ENCODE measurements at regions not wholly inside any gene's neighbourhood (a gene's known extent, or its start where the extent isn't known, plus 50 kb on each side); places are given as distances from the start of the nearest gene placed in this dataset.

- ATAC-seq: no peak
- Mint-ChIP-seq H3K4me1 (no peaks in the 10 kb centered on the region), H3K27ac (no peak overlapping the region), H3K27me3 (peaks cover 8% of the 10 kb centered on the region), H3K4me3 (no peak overlapping the region), H3K9me3 (ENCODE audit: low read depth) (no peaks in the 10 kb centered on the region), H3K36me3 (ENCODE audit: low read depth) (no peaks in the 10 kb centered on the region)
- intact Hi-C loops (cut with DNase I, micrococcal nuclease): no loop called here
- POLR2A ChIA-PET: no interaction called here
- CTCF ChIA-PET: interaction anchor here (1.0 to 1.4 kb wide), 2 partner anchors 8 to 116 kb away, joined by 3 to 9 read pairs; no protein-coding TSS in a partner anchor
- no peak for DNase-seq
These were observed 556.5 kb upstream of the SLC35B3 start for GRCh38 chr6:8991844-8992243.

- Mint-ChIP-seq H3K36me3 (ENCODE audit: low read depth) (no peaks in the 10 kb centered on the region), H3K4me3 (no peak overlapping the region), H3K9me3 (ENCODE audit: low read depth) (no peaks in the 10 kb centered on the region), H3K27me3 (peaks cover 7% of the 10 kb centered on the region), H3K4me1 (no peaks in the 10 kb centered on the region), H3K27ac (no peak overlapping the region)
- ChIA-PET POLR2A (no interaction called here), CTCF (no interaction called here)
- no peak for ATAC-seq
- intact Hi-C loops (cut with DNase I, micrococcal nuclease): no loop called here
- DNase-seq: no peak
These were observed 554.7 kb upstream of the SLC35B3 start for GRCh38 chr6:8990075-8990474.

- Mint-ChIP-seq H3K4me1 (no peaks in the 10 kb centered on the region), H3K36me3 (ENCODE audit: low read depth) (no peaks in the 10 kb centered on the region), H3K27ac (no peak overlapping the region), H3K4me3 (no peak overlapping the region), H3K27me3 (peaks cover 23% of the 10 kb centered on the region), H3K9me3 (ENCODE audit: low read depth) (no peaks in the 10 kb centered on the region)
- peak; percentile 77 for DNase-seq
- CTCF ChIA-PET: interaction anchor here (0.6 to 1.9 kb wide), 12 partner anchors 9 to 1482 kb away, joined by 3 to 9 read pairs (median 3); no protein-coding TSS in a partner anchor
- intact Hi-C loops (cut with DNase I, micrococcal nuclease): loop anchor here (1.0 to 5.0 kb wide), 4 partner anchors 430 to 1454 kb away; no protein-coding TSS in a partner anchor
- POLR2A ChIA-PET: no interaction called here
- peak; percentile 75 for ATAC-seq
These were observed 547.9 kb upstream of the SLC35B3 start for GRCh38 chr6:8983202-8983688.

GRCh38 chr6:8982668-8983067 lies 547.3 kb upstream of the SLC35B3 start:
- no peaks in the 10 kb centered on the region for H3K9me3 Mint-ChIP-seq (ENCODE audit: low read depth)
- intact Hi-C loops (cut with DNase I, micrococcal nuclease): loop anchor here (1.0 to 5.0 kb wide), 4 partner anchors 431 to 1455 kb away; no protein-coding TSS in a partner anchor

DNA sequence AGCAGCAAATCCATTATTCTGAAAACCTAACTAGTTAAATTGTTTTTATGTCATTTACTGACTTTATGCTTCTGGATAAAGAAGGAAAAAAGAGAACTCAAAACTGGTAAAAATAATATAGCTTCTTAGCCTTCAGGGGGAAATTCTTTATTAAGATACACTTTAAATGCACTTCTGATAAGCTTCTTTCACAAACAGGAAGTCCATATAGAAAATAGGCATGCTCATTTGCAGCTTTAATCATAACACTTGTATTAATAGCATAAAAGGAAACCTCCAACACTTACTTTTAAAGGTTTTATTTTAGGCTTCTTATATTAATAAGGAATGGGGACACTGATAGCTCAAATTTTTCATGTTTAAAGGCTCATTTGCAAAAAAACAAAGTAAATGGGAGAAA lies 538.0 kb upstream of the SLC35B3 start:
- Mint-ChIP-seq H3K27ac (no peak overlapping the region), H3K9me3 (ENCODE audit: low read depth) (peaks cover 2% of the 10 kb centered on the region), H3K4me1 (no peaks in the 10 kb centered on the region), H3K4me3 (no peak overlapping the region), H3K36me3 (ENCODE audit: low read depth) (no peaks in the 10 kb centered on the region), H3K27me3 (peaks cover 11% of the 10 kb centered on the region)
- intact Hi-C loops (cut with DNase I, micrococcal nuclease): no loop called here
- ChIA-PET POLR2A (no interaction called here), CTCF (interaction anchor here (0.6 to 1.4 kb wide), 2 partner anchors 8 to 664 kb away, joined by 3 to 4 read pairs; no protein-coding TSS in a partner anchor)
- DNase-seq (no peak), ATAC-seq (no peak)

More at GRCh38 chr6:8982668-8983067, 547.3 kb upstream of the SLC35B3 start:
- POLR2A ChIA-PET: no interaction called here
- Mint-ChIP-seq H3K27me3 (peaks cover 26% of the 10 kb centered on the region), H3K4me3 (no peak overlapping the region), H3K36me3 (ENCODE audit: low read depth) (no peaks in the 10 kb centered on the region), H3K27ac (no peak overlapping the region), H3K4me1 (no peaks in the 10 kb centered on the region)
- CTCF ChIA-PET: interaction anchor here (0.6 to 1.9 kb wide), 12 partner anchors 10 to 1501 kb away, joined by 3 to 9 read pairs (median 3); no protein-coding TSS in a partner anchor
- no peak for ATAC-seq
- no peak for DNase-seq

- no peak for ATAC-seq
- H3K36me3 Mint-ChIP-seq (ENCODE audit: low read depth): no peaks in the 10 kb centered on the region
- intact Hi-C loops (cut with DNase I, micrococcal nuclease): no loop called here
- no peak overlapping the region for H3K27ac Mint-ChIP-seq
- H3K4me1 Mint-ChIP-seq: no peaks in the 10 kb centered on the region
- CTCF ChIA-PET: interaction anchor here (1.3 kb wide), 1 partner anchor 14 kb away, joined by 3 read pairs; no protein-coding TSS in a partner anchor
- H3K27me3 Mint-ChIP-seq: peaks cover 8% of the 10 kb centered on the region
- DNase-seq: no peak
- no peak overlapping the region for H3K4me3 Mint-ChIP-seq
- peaks cover 3% of the 10 kb centered on the region for H3K9me3 Mint-ChIP-seq (ENCODE audit: low read depth)
- POLR2A ChIA-PET: no interaction called here
These were observed 534.4 kb upstream of the SLC35B3 start for GRCh38 chr6:8969747-8970146.

DNA sequence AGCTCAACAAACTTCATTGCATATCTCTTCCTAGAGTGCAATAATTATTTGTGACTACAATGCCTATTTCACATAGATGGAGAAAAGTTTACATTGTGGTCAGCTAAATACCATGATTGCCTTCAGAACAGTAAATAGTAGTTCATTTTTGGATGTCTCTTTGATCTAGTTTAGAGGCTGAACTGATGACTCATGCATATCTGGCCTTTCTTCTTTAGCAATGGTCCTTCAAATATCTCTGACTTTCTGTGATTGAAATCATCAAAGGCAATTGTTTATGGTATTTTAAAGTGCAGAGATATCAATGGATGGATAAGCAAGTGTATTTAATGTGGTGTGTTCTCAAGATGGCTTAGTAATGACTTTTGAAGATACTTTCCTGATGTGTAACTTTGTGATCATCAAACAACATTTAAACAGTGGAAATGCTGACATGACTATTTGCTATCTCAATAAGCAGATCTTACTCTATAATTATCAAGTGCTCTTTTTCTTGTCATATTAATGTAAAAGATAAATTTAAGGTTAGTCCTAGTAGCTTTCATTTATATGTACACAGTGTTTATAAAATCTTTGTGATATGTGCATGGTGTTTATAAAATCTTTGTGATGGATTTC lies 523.7 kb upstream of the SLC35B3 start:
- Mint-ChIP-seq H3K27ac (no peak overlapping the region), H3K9me3 (ENCODE audit: low read depth) (no peaks in the 10 kb centered on the region)
- CTCF ChIA-PET: interaction anchor here (0.9 kb wide), 1 partner anchor 341 kb away, joined by 3 read pairs; no protein-coding TSS in a partner anchor

GRCh38 chr6:8953310-8953709 lies 518.0 kb upstream of the SLC35B3 start:
- ATAC-seq (no peak), DNase-seq (no peak)
- H3K9me3 Mint-ChIP-seq (ENCODE audit: low read depth): no peaks in the 10 kb centered on the region
- peaks cover 4% of the 10 kb centered on the region for H3K27me3 Mint-ChIP-seq
- intact Hi-C loops (cut with DNase I, micrococcal nuclease): no loop called here
- ChIA-PET CTCF (interaction anchor here (1.2 kb wide), 1 partner anchor 9 kb away, joined by 3 read pairs; no protein-coding TSS in a partner anchor), POLR2A (no interaction called here)
- H3K36me3 Mint-ChIP-seq (ENCODE audit: low read depth): no peaks in the 10 kb centered on the region
- H3K4me3 Mint-ChIP-seq: no peak overlapping the region
- H3K27ac Mint-ChIP-seq: no peak overlapping the region
- H3K4me1 Mint-ChIP-seq: no peaks in the 10 kb centered on the region

More for the DNA sequence above, 523.7 kb upstream of the SLC35B3 start:
- no peaks in the 10 kb centered on the region for H3K36me3 Mint-ChIP-seq (ENCODE audit: low read depth)
- intact Hi-C loops (cut with DNase I, micrococcal nuclease): no loop called here
- H3K27me3 Mint-ChIP-seq: no peaks in the 10 kb centered on the region
- ATAC-seq (no peak), DNase-seq (no peak)
- H3K4me1 Mint-ChIP-seq: no peaks in the 10 kb centered on the region
- H3K4me3 Mint-ChIP-seq: no peak overlapping the region
- POLR2A ChIA-PET: no interaction called here

DNA sequence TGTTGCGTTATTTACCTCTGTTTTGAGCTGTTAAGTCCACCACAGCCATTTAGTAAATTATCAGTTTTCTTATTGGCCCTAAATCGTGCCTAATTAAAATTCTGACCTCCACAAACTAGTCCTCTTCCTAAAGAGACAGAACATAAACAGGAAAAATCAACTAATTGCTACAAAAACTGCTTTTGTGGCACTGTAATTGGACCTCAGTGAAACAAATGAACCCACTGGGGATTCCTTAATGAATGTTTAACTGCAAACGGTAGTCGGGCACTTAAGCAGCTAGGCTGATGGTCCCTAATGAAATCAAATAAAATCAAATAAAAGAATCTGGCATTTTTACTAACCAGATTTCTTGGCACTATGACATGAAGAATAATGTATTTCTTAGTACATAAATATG lies 513.4 kb upstream of the SLC35B3 start:
- ATAC-seq (no peak), DNase-seq (no peak)
- Mint-ChIP-seq H3K4me3 (no peak overlapping the region), H3K36me3 (ENCODE audit: low read depth) (no peaks in the 10 kb centered on the region), H3K9me3 (ENCODE audit: low read depth) (no peaks in the 10 kb centered on the region), H3K27me3 (peaks cover 4% of the 10 kb centered on the region), H3K4me1 (no peaks in the 10 kb centered on the region), H3K27ac (no peak overlapping the region)
- intact Hi-C loops (cut with DNase I, micrococcal nuclease): no loop called here
- POLR2A ChIA-PET: no interaction called here
- CTCF ChIA-PET: no interaction called here

- no peak for DNase-seq
- no peak overlapping the region for H3K27ac Mint-ChIP-seq
- intact Hi-C loops (cut with DNase I, micrococcal nuclease): no loop called here
- peaks cover 5% of the 10 kb centered on the region for H3K27me3 Mint-ChIP-seq
- no peak for ATAC-seq
- CTCF ChIA-PET: interaction anchor here (0.7 kb wide), 1 partner anchor 13 kb away, joined by 3 read pairs; no protein-coding TSS in a partner anchor
- no peaks in the 10 kb centered on the region for H3K9me3 Mint-ChIP-seq (ENCODE audit: low read depth)
- H3K36me3 Mint-ChIP-seq (ENCODE audit: low read depth): no peaks in the 10 kb centered on the region
- H3K4me3 Mint-ChIP-seq: no peak overlapping the region
- POLR2A ChIA-PET: no interaction called here
- H3K4me1 Mint-ChIP-seq: no peaks in the 10 kb centered on the region
These were observed 512.6 kb upstream of the SLC35B3 start for GRCh38 chr6:8947900-8948299.

GRCh38 chr6:8944548-8944947 lies 509.2 kb upstream of the SLC35B3 start:
- CTCF ChIA-PET: interaction anchor here (0.9 kb wide), 1 partner anchor 9 kb away, joined by 3 read pairs; no protein-coding TSS in a partner anchor
- H3K36me3 Mint-ChIP-seq (ENCODE audit: low read depth): no peaks in the 10 kb centered on the region
- intact Hi-C loops (cut with DNase I, micrococcal nuclease): no loop called here
- H3K9me3 Mint-ChIP-seq (ENCODE audit: low read depth): no peaks in the 10 kb centered on the region
- ATAC-seq: no peak
- POLR2A ChIA-PET: no interaction called here
- H3K4me3 Mint-ChIP-seq: no peak overlapping the region
- H3K27ac Mint-ChIP-seq: no peak overlapping the region
- DNase-seq: no peak
- no peaks in the 10 kb centered on the region for H3K4me1 Mint-ChIP-seq
- peaks cover 6% of the 10 kb centered on the region for H3K27me3 Mint-ChIP-seq

GRCh38 chr6:8943073-8943472 lies 507.7 kb upstream of the SLC35B3 start:
- Mint-ChIP-seq H3K4me1 (no peaks in the 10 kb centered on the region), H3K27ac (no peak overlapping the region), H3K27me3 (peaks cover 5% of the 10 kb centered on the region), H3K4me3 (no peak overlapping the region), H3K9me3 (ENCODE audit: low read depth) (no peaks in the 10 kb centered on the region), H3K36me3 (ENCODE audit: low read depth) (no peaks in the 10 kb centered on the region)
- ChIA-PET CTCF (interaction anchor here (0.7 kb wide), 1 partner anchor 316 kb away, joined by 3 read pairs; no protein-coding TSS in a partner anchor), POLR2A (no interaction called here)
- intact Hi-C loops (cut with DNase I, micrococcal nuclease): no loop called here
- ATAC-seq (no peak), DNase-seq (no peak)
